NT2/D1 (cell line): ENCODE measurements at regions not wholly inside any gene's neighbourhood (a gene's known extent, or its start where the extent isn't known, plus 50 kb on each side); places are given as distances from the start of the nearest gene placed in this dataset.

Experiments
- SUZ12 ChIP-seq: IDR thresholded peaks from 2 replicates; pipeline ENCODE4 v1.6.1; 2011; ENCODE audit not compliant: insufficient read length, insufficient read depth; ENCODE audit errors: extremely low read depth
- YY1 ChIP-seq: IDR thresholded peaks from 2 replicates; pipeline ENCODE4 v1.6.1; 2011; ENCODE audit not compliant: insufficient read length, insufficient read depth

DNA sequence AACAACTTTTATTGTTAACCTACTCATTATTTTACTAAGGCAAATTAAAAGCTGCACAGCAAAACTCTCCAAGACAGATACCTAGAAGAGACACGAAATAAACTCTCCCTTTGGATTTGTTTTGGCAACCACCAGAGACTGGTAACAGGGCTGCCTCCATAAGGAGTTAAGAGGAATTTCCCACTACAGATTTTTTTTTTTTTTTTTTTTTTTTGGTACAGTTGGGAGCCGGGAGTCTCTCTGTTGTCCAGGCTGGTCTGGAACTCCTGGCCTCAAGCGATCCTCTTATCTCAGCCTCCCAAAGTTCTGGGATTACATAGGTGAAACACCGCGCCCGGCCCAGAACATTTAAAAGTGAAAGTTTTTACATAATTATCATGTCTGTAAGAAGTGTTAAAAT, 73.6 kb upstream of the VGLL4 start:
- TF ChIP-seq SUZ12, result no peak
- no peak for TF ChIP-seq YY1
